ENCODE measurements at regions not wholly inside any gene's neighbourhood (a gene's known extent, or its start where the extent isn't known, plus 50 kb on each side); places are given as distances from the start of the nearest gene placed in this dataset.
A peak's percentile ranks its signal among the peaks of the same experiment; 100 is the strongest.

DNA sequence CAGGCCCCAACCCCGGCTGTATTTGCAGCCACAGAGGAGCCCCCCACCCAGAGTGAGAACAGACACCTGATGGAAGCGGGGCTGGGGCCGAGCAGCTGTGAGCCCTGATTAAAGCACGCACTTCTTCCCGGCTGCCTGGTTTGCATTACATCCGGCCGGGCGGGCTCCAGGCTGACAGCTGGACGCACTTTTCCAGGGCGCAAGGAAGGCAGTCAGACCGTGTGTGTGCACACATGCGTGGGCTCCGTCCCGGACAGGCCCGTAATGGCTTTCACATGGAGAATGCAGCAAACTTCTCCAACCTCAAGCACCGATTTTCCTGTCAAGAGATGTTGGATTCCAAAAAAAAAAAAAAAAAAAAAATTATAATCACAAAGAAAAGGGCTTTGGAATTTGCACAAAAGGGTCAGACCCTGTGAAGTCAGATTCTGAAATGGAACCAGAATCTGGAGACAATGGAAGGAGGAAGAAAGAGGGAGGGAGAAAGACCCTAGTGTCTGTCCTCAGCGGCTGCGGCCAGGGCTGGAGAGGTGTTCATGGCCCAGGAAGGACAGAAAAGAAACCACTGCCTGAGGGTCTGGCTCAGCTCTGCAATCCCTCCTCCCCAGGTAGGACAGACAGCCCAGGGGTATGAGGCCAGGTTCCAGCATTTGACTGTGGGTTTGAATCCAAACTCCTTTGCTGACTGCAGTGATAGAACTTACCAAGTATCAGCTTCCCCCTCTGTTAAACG lies 365.5 kb downstream of the MN1 start:
- DNase-seq, result peak; percentile 92

DNA sequence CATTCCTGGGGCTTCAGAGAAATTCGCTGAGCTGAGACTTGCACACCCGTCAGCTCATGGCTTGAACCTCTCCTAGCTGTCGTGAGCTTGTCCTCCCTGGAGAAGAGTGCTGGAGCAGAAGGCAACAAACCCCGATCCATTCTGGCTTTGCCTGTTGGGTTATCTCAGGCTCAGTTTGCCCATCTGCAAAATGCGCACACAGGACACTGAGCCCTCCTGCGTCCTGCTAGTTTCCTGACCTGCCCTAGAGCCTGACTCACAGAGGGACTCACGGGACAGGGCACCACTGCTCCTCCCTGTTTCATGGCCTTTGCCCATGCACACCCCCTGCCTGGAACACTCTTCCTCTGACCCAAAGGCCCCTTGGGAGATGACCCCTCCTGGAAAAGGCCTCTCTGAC lies 365.0 kb downstream of the MN1 start:
- DNase-seq, result no peak

DNA sequence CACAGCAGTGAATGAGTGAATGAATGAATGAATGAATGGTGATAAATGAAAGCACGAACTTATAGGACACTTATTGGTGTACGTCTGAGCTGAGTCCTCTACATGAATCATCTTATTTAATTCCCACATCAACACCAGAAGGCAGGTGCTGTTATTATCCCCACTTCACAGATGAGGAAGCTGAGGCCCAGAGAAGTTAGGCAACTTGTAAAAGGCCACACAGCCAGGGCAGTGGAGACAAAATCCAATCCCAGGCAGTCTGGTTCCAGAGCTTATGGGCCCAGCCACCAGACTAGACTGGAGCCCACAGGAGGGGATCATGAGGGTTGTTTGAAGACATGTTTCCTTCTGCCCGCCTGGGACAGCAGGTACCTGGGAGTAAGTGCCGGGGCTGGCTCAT lies 364.0 kb downstream of the MN1 start:
- no peak for DNase-seq

DNA sequence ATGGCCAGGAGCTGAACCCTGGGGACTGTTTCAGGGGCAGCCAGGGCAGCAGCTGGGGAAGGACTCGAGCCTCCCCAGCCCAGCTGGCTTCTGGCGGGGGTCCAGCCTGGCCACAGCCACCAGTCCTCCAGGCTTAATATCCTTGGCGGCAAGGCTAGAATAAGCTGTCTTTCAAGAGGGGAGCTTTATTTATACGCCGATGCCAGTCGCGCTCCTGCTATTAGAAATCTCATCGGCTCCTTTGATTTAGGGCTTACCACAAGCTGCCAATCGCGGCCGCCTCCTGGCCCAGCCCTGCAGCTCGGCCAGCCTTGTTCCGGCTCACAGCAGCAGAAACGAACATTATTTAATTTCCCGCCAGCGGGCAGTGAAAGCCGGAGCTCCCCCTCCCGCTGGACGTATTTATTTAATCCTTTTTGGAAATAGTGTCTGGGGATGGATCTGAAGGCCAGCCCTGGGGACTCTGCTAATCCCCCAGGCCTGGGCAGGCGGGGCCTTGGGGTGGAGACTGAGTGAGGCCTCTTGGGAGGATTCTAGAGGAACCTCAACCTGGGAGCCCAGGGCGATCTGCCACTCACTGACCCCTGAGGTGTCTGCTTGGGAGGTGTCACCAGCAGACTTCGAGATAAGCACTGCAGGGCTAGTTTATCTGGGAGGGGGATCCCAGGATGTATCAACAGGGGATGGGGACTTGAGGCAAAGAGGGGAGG lies 363.1 kb downstream of the MN1 start:
- DNase-seq, result peak; percentile 82

DNA sequence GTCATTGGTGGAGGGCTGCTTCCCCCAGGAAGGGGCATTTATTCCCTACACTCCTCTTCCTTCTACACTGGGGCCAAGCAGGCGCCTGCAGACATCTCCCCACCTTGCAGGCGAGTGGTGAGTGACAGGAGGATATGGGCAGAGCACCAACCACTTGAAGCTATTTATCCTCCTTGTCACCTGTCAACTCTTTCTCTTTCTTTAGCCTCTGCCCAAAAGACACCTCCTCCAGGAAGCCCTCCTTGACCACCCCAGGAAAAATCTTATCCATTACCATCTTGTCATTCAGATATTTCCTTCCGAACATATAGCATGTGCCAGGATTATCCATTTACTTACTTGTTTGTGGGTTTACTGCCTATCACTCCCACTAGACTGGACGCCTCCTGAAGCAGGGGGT lies 362.4 kb downstream of the MN1 start:
- DNase-seq, result no peak

DNA sequence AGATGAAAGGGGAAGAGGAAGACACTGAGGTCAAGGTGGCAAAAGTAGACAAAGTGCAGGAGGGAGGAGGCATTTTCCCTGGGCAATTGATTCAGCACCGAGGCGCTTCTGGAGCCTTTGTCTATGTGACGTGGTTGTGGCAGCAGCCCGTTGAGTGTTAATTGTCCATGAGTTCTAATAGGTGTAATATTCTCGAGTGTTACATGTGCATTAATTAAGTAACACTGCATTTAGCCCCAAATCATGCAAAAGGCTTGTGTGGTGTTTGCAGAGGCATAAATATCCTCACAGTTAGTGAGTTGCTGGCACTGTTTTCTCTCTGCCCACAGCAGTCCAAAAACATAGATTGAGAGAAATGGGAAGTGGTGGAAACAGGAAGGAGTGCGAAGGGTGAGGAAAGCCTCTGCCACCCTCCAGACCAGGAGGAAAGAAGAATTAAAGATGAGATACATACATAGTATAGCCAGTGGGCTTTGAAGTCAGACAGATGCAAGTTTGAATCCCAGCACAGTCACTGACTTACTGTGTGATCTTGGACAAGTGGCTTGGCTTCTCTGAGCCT lies 361.2 kb downstream of the MN1 start:
- no peak for DNase-seq

DNA sequence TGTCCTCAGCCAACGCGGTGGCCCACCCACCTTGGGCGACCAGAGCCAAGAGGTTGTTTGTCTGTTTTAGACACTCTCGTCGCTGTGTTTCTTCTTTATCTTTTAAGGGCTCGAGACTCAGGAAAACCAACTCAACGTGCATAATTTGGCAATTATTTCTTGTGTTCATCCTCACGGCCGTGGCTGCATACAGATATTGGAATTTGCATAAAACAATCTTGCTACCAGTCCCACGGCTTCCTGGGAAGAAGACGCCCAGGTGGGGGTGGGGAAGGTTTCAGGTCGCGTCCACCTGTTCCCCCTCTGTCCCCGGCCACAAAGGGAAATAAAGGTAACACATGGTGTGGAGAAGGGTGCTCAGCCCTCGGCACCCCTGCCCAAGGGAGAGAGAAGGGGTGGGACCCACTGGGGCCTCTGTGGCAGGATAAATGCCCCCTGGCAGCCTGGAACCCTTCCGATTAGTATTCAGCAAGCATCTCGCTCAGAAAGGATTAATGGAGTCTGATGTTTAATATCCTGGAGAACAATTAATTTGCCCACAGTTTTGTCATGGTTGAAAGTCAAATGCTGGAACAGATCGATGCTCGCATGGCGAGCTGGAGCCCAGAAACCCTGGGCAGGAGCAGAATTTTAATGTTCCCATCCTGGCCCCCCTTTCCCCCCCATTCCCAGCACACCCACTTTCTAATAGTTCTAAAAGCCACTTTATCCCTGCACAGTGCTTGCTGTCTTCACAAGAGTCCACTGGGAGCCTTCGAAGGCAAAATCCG lies 359.7 kb downstream of the MN1 start:
- no peak for DNase-seq

DNA sequence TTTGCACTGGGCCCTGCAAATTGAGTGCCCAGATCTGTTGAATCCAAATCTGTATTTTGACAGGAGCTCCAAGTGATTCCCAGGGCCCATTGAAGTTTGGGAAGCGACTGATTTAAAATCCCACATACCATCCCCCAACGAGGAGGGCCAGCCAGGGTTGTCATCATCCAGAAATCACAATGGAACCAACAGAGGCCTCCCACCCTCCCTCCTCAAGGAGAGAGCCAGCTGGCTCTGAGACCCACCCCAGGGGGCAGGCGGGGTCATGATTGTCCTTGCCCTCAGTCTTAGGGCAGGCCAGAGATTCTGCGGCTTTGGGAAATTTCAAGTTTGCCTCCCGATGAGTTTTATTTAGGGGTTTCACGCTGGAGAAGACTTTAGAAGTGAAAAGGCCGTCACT lies 358.2 kb downstream of the MN1 start:
- DNase-seq, result no peak

DNA sequence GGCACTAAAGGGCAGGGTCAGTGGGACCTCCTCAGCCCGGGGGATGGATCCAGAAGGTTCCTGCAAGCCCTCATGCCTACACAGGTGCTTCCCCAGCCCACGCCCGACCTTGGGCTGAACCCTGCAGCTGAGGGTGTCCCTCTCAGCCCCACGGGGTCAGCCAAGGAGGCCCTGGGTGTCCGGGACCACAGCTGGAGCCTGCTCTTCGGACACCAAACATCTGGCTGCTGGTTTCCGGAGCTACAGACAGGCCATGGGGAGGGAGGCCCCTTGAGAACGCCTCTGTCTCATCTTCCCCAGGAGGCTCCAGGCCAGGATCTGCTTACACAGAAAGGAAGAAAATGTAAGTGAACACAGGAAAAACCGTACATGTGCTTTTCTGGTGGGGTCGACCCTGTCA lies 355.7 kb downstream of the MN1 start:
- DNase-seq, result no peak

DNA sequence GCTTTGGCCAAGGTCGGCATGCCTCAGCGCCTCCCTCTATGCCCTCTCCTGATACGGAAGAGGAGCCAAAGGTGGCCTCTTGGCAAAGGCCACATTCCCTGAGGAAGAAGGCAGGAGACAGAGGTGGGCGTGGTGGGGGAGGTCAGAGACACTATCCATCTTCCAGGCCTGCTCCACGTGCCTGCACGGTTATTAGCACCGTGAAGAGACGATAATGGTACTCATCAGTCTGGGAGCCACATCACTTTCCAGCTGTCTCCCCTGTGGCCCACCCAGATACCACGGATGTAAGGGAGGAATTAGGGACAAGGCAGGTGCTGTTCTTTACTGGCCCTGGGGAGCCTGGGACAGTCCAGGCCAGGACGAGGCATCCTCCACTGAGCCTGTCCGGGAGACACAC lies 354.3 kb downstream of the MN1 start:
- DNase-seq, result no peak

DNA sequence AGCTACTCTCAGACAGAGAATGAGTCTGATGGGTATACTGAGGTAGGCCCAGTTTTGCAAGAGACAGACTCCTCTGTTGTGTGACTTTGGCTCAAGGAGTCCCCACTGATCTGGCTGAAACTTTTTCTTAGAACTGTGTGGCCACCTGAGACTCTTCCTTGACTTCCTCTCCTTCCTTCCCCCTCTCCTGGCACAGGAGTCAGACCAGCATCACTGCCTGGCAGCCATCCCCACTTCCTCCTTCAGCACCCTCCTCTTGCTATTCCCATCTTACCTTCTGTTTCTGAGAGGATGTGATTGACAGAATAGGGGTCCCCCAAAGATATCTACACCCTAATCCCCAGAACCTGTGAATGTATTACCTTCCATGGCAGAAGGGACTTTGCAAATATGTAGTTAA lies 351.1 kb downstream of the MN1 start:
- DNase-seq, result no peak

DNA sequence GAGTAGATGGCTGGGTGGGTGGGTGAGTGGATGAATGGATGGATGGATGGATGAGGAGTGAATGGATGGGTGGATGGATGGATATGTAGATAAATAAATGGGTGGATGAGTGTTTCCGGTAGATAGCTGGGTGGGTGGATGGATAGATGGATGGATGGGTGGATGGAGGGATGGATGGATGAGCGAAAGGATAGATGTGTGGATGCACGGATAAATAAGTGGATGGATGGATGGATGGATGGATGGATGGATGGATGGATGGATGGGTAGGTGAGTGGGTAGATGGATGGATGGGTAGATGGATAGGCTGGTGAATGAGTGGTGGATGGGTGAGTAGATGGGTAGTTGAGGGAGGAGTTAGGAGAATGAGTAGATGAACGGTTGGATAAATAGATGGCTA lies 349.3 kb downstream of the MN1 start:
- DNase-seq, result no peak

DNA sequence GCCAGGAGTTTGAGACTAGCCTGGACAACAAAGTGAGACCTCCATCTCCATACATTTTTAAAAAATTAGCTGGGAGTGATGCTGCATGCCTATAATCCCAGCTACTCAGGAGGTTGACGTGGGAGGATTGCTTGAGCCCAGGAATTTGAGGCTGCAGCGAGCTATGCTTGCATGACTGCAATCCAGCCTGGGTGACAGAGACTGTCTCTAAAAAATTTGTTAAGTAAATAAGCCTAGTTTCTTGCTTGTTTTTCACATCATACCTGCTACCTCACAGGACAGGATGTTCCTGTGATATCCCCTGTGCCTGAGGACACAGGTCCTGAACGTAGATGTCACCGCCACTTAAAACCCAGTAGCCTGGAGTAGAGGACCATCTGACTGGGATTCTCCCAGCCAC lies 348.6 kb downstream of the MN1 start:
- no peak for DNase-seq

DNA sequence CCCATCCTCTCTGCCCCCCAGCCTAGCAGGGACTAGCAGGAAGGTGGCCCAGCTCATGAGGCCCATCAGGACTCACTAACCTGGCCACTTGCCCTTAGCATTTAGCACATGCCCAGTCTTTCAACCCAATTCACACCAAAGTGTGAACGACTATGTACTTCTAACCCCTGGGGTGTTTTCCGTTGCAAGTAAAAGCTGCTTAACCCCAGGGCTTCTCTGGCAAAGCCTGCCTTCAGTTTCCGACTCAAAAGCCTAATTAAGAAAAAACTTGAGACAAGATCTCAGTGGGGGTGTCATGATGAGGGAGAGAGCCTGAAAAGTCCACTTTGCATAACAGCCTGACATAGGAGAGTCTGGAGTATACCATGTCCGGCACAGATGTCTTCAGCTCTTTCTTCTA lies 347.8 kb downstream of the MN1 start:
- no peak for DNase-seq

DNA sequence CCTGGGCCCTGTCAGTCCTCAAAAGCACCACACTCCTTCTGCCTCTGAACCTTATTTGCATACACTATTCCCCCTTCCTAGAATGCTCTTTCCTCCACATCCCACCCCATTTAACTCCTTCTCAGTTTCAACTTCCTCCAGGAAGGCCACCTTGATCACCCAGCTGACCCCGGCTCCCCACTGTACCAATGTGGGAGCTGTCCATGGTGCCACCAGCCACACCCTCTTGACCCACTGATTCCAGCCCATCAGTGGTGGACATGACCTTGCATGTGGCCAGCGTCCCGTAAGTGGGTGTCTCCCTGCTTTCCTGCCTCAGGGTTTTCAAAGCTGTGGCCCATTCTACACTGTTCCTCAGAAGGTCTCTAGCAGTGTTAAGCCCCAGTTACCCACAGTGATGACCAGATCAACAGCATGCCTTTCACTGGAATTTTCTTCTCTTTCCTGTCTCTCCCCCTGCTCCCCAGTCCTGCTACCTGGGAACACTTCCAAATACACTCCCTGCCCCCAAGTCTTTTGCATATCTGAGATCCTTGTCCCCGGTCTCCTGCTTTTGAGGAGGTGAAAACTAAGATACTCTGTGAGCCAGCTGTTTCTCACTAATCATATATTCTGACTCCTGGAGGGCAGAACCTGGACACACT lies 346.6 kb downstream of the MN1 start:
- DNase-seq, result no peak

DNA sequence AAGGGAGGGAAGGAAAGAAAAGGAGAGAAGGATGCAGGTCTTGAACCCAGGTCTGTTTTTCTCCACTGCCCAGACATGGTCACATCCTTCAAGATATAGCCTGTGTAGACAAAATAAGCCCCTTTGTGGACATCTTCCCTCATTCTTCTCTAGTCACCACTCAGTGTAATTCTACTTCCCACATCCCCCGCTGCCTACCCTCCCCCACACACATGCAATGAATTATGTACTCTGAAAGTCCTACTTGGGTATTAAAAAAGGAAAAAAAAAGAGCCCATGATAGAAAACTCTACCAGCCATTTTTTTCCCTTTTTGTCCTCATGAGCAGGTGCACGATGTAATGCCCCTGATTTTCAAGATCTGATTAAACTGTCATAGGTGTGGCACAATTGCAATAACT lies 346.0 kb downstream of the MN1 start:
- no peak for DNase-seq

DNA sequence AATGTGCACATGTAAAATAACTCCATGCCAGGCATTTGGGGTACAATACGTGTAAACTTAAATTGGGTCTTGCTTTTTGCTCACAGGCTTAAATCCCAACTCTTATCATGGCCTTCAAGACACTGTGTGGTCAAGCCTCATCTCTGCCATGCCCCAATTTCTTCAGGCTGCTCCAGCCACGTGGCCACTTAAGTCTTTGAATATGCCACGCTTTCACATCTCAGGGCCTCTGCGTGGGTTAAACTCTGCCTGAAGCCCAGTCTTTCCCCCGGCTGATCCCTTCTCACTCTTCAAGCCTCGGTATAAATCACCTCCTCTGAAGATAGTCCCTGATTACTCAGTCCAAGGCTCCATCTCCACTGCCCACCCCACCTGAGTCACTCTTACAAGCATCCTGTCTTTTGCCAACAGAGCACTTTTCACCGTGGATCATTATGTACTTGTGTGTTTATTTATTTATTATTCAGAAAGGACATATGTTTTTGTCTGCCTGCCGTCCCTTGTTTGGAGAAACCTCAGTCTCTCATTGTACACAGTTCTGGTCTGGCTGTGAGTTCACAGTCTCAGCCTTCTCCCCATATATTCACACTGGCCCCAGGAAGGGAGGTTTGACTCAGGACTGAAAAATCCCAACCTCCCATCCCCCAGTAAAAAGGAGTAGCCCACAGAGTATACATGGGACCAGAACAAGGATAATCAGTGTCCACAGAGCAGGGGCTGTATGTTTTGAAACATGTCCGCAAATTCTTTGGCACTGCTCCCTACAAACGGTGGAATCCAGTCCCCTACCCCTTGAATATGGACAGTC lies 344.7 kb downstream of the MN1 start:
- no peak for DNase-seq

DNA sequence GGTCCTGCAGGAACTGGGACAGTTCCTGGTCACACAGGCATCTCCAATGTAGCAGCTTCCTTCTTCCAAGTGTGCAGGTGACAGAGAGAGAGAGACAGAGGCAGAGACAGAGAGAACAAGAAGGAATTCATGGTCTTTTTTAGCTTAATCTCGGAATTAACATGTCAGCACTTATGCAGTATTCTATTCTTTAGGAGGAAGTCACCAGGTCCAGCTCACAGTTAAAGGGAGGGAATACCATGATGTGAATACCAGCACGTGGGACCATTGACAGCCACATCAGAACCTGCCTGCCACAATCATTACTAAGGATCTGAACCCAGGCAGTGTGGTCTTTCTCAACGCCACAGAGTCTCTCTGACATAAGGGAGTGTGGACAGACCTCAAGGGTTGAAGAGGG lies 341.6 kb downstream of the MN1 start:
- no peak for DNase-seq

DNA sequence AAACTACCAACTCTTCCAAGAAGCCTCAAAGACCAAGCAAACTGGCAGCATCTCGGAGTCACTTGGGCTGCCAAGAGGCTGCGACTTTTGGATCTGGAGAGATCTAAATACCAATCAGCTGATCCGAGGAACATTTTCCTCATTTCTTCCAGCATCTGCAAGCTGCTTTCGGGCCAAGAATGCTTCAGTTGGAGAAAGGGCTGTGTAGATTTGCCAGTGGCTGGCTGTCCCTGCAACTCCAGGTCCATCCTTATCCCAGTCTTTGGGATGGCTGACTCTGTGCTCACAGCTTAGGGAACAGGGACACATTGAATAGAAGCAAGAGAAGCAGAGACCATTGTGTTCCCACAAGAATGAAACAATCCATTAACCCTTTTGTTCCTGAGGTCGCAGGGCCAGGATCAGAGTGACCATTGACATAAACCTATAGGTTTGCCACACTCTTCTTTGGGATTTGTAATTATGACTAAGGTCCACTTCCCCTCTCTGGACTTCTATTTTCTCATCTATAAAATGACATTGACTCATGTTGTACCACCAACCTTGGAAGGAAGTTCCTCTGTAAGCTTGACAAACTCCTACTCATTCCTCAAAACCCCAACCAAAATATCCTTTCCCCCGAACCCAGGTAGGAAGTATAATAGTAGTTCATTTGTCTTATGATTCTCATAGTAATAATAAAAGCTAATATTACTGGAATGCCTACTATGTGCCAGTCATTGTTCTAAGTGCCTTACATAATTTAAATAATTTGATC lies 340.8 kb downstream of the MN1 start:
- peak; percentile 86 for DNase-seq

DNA sequence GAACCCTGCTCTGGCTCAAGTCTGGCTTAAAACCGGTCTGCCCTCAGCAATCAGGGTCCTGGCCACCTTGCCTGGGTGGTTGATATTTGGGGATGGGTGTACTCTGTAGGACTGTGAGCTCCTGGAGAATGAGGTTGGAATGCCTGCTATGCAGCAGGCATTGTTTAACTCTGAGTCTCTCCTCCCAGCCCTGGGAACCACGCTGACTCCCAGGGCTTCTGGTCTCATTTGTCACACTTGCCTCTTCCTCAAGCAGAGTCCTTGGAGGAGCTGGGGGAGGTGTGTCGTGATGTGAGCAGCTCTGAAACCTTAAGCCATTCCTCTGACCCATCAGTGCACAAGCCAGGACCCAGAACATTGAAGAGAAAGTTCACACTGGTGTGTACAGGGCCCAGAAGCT lies 340.1 kb downstream of the MN1 start:
- DNase-seq, result no peak

DNA sequence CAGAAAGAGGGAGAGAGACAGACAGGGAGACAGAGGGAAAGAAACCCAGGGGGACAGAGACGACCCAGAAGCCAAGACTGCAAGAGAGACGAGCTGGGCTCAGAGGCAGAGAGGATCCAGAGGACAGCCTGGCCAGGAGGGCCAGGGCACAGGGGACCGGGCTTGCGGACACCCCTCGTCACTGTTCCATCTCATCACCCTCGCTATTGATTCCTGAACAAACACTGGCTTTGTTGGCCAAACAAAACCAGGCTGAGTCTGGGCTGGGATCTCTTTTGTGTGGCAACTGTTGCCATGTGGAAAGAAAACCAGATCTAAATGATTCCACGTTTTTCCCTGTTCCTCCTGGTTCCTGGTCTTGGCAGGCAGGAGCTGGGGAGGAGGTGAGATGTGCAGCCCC lies 339.4 kb downstream of the MN1 start:
- peak; percentile 41 for DNase-seq

Data from femur (tissue), 1 donor.